CD4-positive, alpha-beta memory T cell (primary cell): ENCODE measurements at regions not wholly inside any gene's neighbourhood (a gene's known extent, or its start where the extent isn't known, plus 50 kb on each side); places are given as distances from the start of the nearest gene placed in this dataset.

ENCODE experiments used
- CTCF ChIA-PET: fragments of 350-600 bp; sonication (Branson Sonifier 250); formaldehyde crosslinking; loops from one replicate; lab custom pipeline; 2021; ENCODE audit warnings: inconsistent platforms; ENCODE audit not compliant: partially characterized antibody; lab: Charles Lee
- POLR2A ChIA-PET: fragments of 350-600 bp; sonication (Branson Sonifier 250); formaldehyde crosslinking; loops from one replicate; lab custom pipeline; 2021; ENCODE audit not compliant: partially characterized antibody; lab: Charles Lee
- DNase-seq, 5 donors: peaks; one replicate each; pipeline versions ENCODE4 v3.0.0 to v3.0.0-alpha.2; 2020 to 2022; ENCODE audit warnings: mixed read lengths in 1 of 5
- H3K27ac ChIP-seq: one replicate; pipeline ENCODE4 v1.7.0; 2013; ENCODE audit warnings: low read depth, low read length
- H3K27me3 ChIP-seq: 2 replicates; pipeline ENCODE4 v1.7.0; 2013; ENCODE audit warnings: mild to moderate bottlenecking, low read length, moderate library complexity; ENCODE audit not compliant: insufficient read depth
- H3K36me3 ChIP-seq: 2 replicates; pipeline ENCODE4 v1.7.0; 2013; ENCODE audit warnings: mild to moderate bottlenecking, low read length, moderate library complexity; ENCODE audit not compliant: insufficient read depth
- H3K4me1 ChIP-seq: 2 replicates; pipeline ENCODE4 v1.7.0; 2013; ENCODE audit warnings: mild to moderate bottlenecking, low read length, moderate library complexity; ENCODE audit not compliant: insufficient read depth
- H3K4me3 ChIP-seq, 2 donors: one replicate each; pipeline ENCODE4 v1.7.0; 2013; ENCODE audit warnings: low read length in 2 of 2, mild to moderate bottlenecking in 1 of 2
- H3K9me3 ChIP-seq, 2 donors: one replicate each; pipeline ENCODE4 v1.7.0; 2013; ENCODE audit warnings: low read length in 2 of 2, control low read depth in 1 of 2; ENCODE audit not compliant: control insufficient read depth in 1 of 2
- H3K27ac Mint-ChIP-seq, 7 donors: one replicate each; pipeline ENCODE4 v1.8.0; 2020 to 2021; ENCODE audit warnings: mixed read lengths in 7 of 7, mild to moderate bottlenecking in 6 of 7, inconsistent platforms in 3 of 7, moderate library complexity in 3 of 7
- H3K27me3 Mint-ChIP-seq, 2 donors: one replicate each; pipeline ENCODE4 v1.8.0; 2020 to 2021; ENCODE audit warnings: mixed read lengths in 2 of 2
- H3K36me3 Mint-ChIP-seq, 2 donors: one replicate each; pipeline ENCODE4 v1.8.0; 2020 to 2021; ENCODE audit warnings: mixed read lengths in 2 of 2, inconsistent platforms in 1 of 2, mild to moderate bottlenecking in 1 of 2
- H3K4me1 Mint-ChIP-seq, 4 donors: one replicate each; pipeline ENCODE4 v1.8.0; 2020 to 2021; ENCODE audit warnings: mixed read lengths in 4 of 4, mild to moderate bottlenecking in 1 of 4
- H3K4me3 Mint-ChIP-seq, 8 donors: one replicate each; pipeline ENCODE4 v1.8.0; 2020 to 2021; ENCODE audit warnings: mixed read lengths in 8 of 8, mild to moderate bottlenecking in 7 of 8, moderate library complexity in 6 of 8, inconsistent platforms in 3 of 8
- H3K9me3 Mint-ChIP-seq, 8 donors: one replicate each; pipeline ENCODE4 v1.8.0; 2020 to 2021; ENCODE audit warnings: mixed read lengths in 8 of 8, mild to moderate bottlenecking in 5 of 8, inconsistent platforms in 3 of 8, moderate library complexity in 1 of 8
- intact Hi-C: fragments of 100-400 bp; cut with micrococcal nuclease; formaldehyde crosslinking; loops from one replicate; pipeline ENCODE4 v1.15.1; 2023

DNA sequence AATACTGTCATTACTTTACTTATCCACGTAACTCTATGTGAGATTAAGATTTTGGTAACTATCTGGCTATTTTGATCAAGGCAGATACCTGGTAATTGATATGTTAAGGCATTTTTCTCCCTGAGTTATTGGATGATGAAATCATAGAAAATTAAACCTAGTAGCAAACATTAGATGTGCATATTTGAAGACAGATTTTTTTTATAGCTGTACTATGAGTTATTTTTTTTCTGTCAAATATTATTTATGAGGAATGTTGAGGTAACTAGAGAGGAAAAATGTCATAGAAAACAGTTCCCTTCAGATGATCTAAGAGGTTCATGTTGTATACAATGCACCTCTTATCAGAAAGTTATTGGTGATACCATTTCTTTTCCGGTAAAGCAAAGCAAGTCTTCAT is 64.9 kb upstream of the SLC38A2 start:
- intact Hi-C loops = no loop called here
- Mint-ChIP-seq H3K27ac (no peak overlapping the region), H3K4me3 (no peak overlapping the region), H3K36me3 (no peaks in the 10 kb centered on the region), H3K4me1 (no peaks in the 10 kb centered on the region), H3K9me3 (no peaks in the 10 kb centered on the region), H3K27me3 (no peaks in the 10 kb centered on the region)
- CTCF ChIA-PET = no interaction called here
- Histone ChIP-seq H3K4me3 (no peak overlapping the region), H3K9me3 (no peaks in the 10 kb centered on the region), H3K27ac (no peak overlapping the region), H3K27me3 (no peaks in the 10 kb centered on the region), H3K36me3 (no peaks in the 10 kb centered on the region), H3K4me1 (no peaks in the 10 kb centered on the region)
- no peak for DNase-seq
- POLR2A ChIA-PET = no interaction called here

GRCh38 chr12:46436747-46437146 is 64.2 kb upstream of the SLC38A2 start:
- Mint-ChIP-seq H3K4me3 (no peak overlapping the region), H3K36me3 (peaks cover 0 to 3% of the 10 kb centered on the region in 2 donors), H3K27ac (no peak overlapping the region), H3K27me3 (no peaks in the 10 kb centered on the region), H3K9me3 (no peaks in the 10 kb centered on the region), H3K4me1 (no peaks in the 10 kb centered on the region)
- no peak overlapping the region for H3K27ac ChIP-seq
- H3K4me3 ChIP-seq = no peak overlapping the region
- intact Hi-C loops = no loop called here
- H3K36me3 ChIP-seq = no peaks in the 10 kb centered on the region
- CTCF ChIA-PET = no interaction called here
- no peak for DNase-seq
- H3K4me1 ChIP-seq = no peaks in the 10 kb centered on the region
- POLR2A ChIA-PET = no interaction called here
- no peaks in the 10 kb centered on the region for H3K9me3 ChIP-seq
- no peaks in the 10 kb centered on the region for H3K27me3 ChIP-seq

DNA sequence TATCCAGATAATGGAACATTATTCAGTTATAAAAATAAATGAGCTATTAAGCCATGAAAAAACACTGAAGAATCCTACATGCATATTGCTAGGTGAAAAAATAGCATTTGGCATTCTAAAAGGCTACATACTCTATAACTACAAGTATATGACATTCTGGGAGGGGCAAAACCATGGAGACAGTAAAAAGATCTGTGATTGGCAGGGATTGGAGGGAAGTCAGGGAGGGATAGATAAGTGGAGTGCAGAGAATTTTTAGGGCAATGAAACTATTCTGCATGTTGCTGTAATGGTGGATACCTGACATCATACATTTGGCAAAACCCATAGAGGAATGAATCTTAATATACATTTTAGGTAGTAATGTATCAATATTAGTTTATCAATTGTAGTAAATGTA is 63.1 kb upstream of the SLC38A2 start:
- Mint-ChIP-seq H3K27me3 (no peaks in the 10 kb centered on the region), H3K27ac (no peak overlapping the region), H3K9me3 (no peaks in the 10 kb centered on the region), H3K36me3 (peaks cover 0 to 3% of the 10 kb centered on the region in 2 donors), H3K4me3 (no peak overlapping the region), H3K4me1 (peaks cover 0 to 2% (median under 1%) of the 10 kb centered on the region in 4 donors)
- Histone ChIP-seq H3K36me3 (no peaks in the 10 kb centered on the region), H3K4me3 (no peak overlapping the region), H3K27ac (no peak overlapping the region), H3K27me3 (no peaks in the 10 kb centered on the region), H3K4me1 (peaks cover 2% of the 10 kb centered on the region), H3K9me3 (no peaks in the 10 kb centered on the region)
- no peak for DNase-seq
- intact Hi-C loops = no loop called here
- CTCF ChIA-PET = interaction anchor here (1.5 kb wide), 1 partner anchor 311 kb away, joined by 4 read pairs; no protein-coding TSS in a partner anchor
- POLR2A ChIA-PET = no interaction called here

GRCh38 chr12:46435029-46435428 is 62.5 kb upstream of the SLC38A2 start:
- CTCF ChIA-PET = interaction anchor here (1.5 kb wide), 1 partner anchor 310 kb away, joined by 4 read pairs; no protein-coding TSS in a partner anchor
- Mint-ChIP-seq H3K9me3 (no peaks in the 10 kb centered on the region), H3K4me3 (no peak overlapping the region), H3K36me3 (peaks cover 0 to 3% of the 10 kb centered on the region in 2 donors), H3K27me3 (no peaks in the 10 kb centered on the region), H3K4me1 (peaks cover 3 to 8% (median 6%) of the 10 kb centered on the region in 4 donors), H3K27ac (no peak overlapping the region)
- peaks cover 6% of the 10 kb centered on the region for H3K4me1 ChIP-seq
- no peak overlapping the region for H3K27ac ChIP-seq
- no peaks in the 10 kb centered on the region for H3K27me3 ChIP-seq
- H3K4me3 ChIP-seq = no peak overlapping the region
- no peak for DNase-seq
- intact Hi-C loops = no loop called here
- H3K36me3 ChIP-seq = no peaks in the 10 kb centered on the region
- H3K9me3 ChIP-seq = no peaks in the 10 kb centered on the region
- POLR2A ChIA-PET = no interaction called here

DNA sequence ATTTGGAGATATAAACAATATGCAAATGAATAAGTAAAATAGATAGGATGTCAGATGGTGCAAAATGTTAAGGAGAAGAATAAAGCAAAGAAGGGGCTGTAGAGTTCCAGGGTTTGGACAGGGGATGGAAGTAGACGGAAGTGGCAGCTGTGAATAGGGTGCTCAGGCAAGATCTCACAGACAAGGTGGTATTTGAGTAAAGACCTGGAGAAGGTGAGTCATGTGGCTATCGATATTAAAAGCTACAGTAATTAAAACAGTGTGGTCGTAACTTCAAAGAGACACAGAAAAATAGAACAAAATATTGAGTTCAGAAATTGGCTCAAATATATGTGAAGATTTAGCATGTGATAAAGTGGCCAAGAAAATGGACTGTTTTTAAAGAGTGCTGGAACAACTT is 61.3 kb upstream of the SLC38A2 start:
- H3K9me3 Mint-ChIP-seq = no peaks in the 10 kb centered on the region
- intact Hi-C loops = no loop called here
- H3K4me1 ChIP-seq = peaks cover 6% of the 10 kb centered on the region
- no peaks in the 10 kb centered on the region for H3K9me3 ChIP-seq
- H3K36me3 ChIP-seq = no peaks in the 10 kb centered on the region
- peaks cover 0 to 3% of the 10 kb centered on the region in 2 donors for H3K36me3 Mint-ChIP-seq
- peaks cover 5 to 8% (median 6%) of the 10 kb centered on the region in 4 donors for H3K4me1 Mint-ChIP-seq
- no peaks in the 10 kb centered on the region for H3K27me3 Mint-ChIP-seq
- no peak overlapping the region for H3K4me3 ChIP-seq
- peak overlapping the region in 1 of 7 donors; percentile 7 for H3K27ac Mint-ChIP-seq
- no peaks in the 10 kb centered on the region for H3K27me3 ChIP-seq
- CTCF ChIA-PET = no interaction called here
- no peak overlapping the region for H3K27ac ChIP-seq
- POLR2A ChIA-PET = no interaction called here
- no peak overlapping the region for H3K4me3 Mint-ChIP-seq
- no peak for DNase-seq

GRCh38 chr12:46432325-46432724 is 59.8 kb upstream of the SLC38A2 start:
- Mint-ChIP-seq H3K4me1 (peaks cover 5 to 8% (median 6%) of the 10 kb centered on the region in 4 donors), H3K27me3 (no peaks in the 10 kb centered on the region), H3K27ac (no peak overlapping the region), H3K36me3 (peaks cover 0 to 6% of the 10 kb centered on the region in 2 donors), H3K4me3 (no peak overlapping the region), H3K9me3 (no peaks in the 10 kb centered on the region)
- peaks cover 6% of the 10 kb centered on the region for H3K4me1 ChIP-seq
- no peaks in the 10 kb centered on the region for H3K27me3 ChIP-seq
- H3K4me3 ChIP-seq = no peak overlapping the region
- CTCF ChIA-PET = interaction anchor here (1.2 kb wide), 1 partner anchor 92 kb away, joined by 3 read pairs; no protein-coding TSS in a partner anchor
- no peak for DNase-seq
- POLR2A ChIA-PET = no interaction called here
- no peaks in the 10 kb centered on the region for H3K9me3 ChIP-seq
- intact Hi-C loops = no loop called here
- H3K36me3 ChIP-seq = no peaks in the 10 kb centered on the region
- no peak overlapping the region for H3K27ac ChIP-seq

- Mint-ChIP-seq H3K9me3 (peaks cover 0 to 10% (median under 1%) of the 10 kb centered on the region in 8 donors), H3K4me1 (peaks cover 5 to 8% (median 6%) of the 10 kb centered on the region in 4 donors), H3K27ac (no peak overlapping the region), H3K4me3 (no peak overlapping the region), H3K36me3 (peaks cover 4 to 11% of the 10 kb centered on the region in 2 donors), H3K27me3 (no peaks in the 10 kb centered on the region)
- H3K4me3 ChIP-seq = no peak overlapping the region
- no peaks in the 10 kb centered on the region for H3K27me3 ChIP-seq
- intact Hi-C loops = no loop called here
- CTCF ChIA-PET = no interaction called here
- no peak overlapping the region for H3K27ac ChIP-seq
- DNase-seq = peak in 2 of 5 donors; percentile 1 to 16
- peaks cover 6% of the 10 kb centered on the region for H3K4me1 ChIP-seq
- POLR2A ChIA-PET = no interaction called here
- H3K9me3 ChIP-seq = no peaks in the 10 kb centered on the region
- H3K36me3 ChIP-seq = no peaks in the 10 kb centered on the region
Observed at GRCh38 chr12:46430340-46430948, 57.9 kb upstream of the SLC38A2 start.
